Cerebellar nuclear complex (tissue), 1 donor: ENCODE measurements at regions not wholly inside any gene's neighbourhood (a gene's known extent, or its start where the extent isn't known, plus 50 kb on each side); places are given as distances from the start of the nearest gene placed in this dataset.

Experiments used
- DNase-seq, 2 experiments: peaks; one replicate each; lab custom pipeline; 2025; lab: John Stamatoyannopoulos, UW

GRCh38 chr1:30294508-30294907 lies 428.9 kb downstream of the MATN1 start:
- no peak for DNase-seq

GRCh38 chr1:30292451-30292850 lies 430.9 kb downstream of the MATN1 start:
- DNase-seq = no peak

- DNase-seq = no peak
Measured at GRCh38 chr1:30291526-30291925, 431.9 kb downstream of the MATN1 start.

GRCh38 chr1:30290581-30290980 lies 432.8 kb downstream of the MATN1 start:
- no peak for DNase-seq

GRCh38 chr1:30287976-30288375 lies 435.4 kb downstream of the MATN1 start:
- DNase-seq = no peak

GRCh38 chr1:30286988-30287839 lies 436.2 kb downstream of the MATN1 start:
- no peak for DNase-seq

GRCh38 chr1:30286241-30286987 lies 437.0 kb downstream of the MATN1 start:
- no peak for DNase-seq

GRCh38 chr1:30285501-30285932 lies 437.9 kb downstream of the MATN1 start:
- DNase-seq = no peak

GRCh38 chr1:30284728-30285475 lies 438.5 kb downstream of the MATN1 start:
- DNase-seq = no peak

GRCh38 chr1:30284226-30284625 lies 439.2 kb downstream of the MATN1 start:
- no peak for DNase-seq

GRCh38 chr1:30283199-30283962 lies 440.0 kb downstream of the MATN1 start:
- DNase-seq = no peak

GRCh38 chr1:30280572-30280971 lies 442.8 kb downstream of the MATN1 start:
- DNase-seq = no peak

- DNase-seq = no peak
Measured at GRCh38 chr1:30277911-30278310, 445.5 kb downstream of the MATN1 start.

GRCh38 chr1:30277415-30277814 lies 446.0 kb downstream of the MATN1 start:
- no peak for DNase-seq

GRCh38 chr1:30275926-30276764 lies 447.2 kb downstream of the MATN1 start:
- no peak for DNase-seq

GRCh38 chr1:30274976-30275621 lies 448.3 kb downstream of the MATN1 start:
- no peak for DNase-seq

GRCh38 chr1:30274173-30274970 lies 449.0 kb downstream of the MATN1 start:
- DNase-seq = no peak

- no peak for DNase-seq
Measured at GRCh38 chr1:30273456-30273855, 449.9 kb downstream of the MATN1 start.

GRCh38 chr1:30273021-30273325 lies 450.4 kb downstream of the MATN1 start:
- no peak for DNase-seq
